ENCODE measurements at regions not wholly inside any gene's neighbourhood (a gene's known extent, or its start where the extent isn't known, plus 50 kb on each side); places are given as distances from the start of the nearest gene placed in this dataset.

DNA sequence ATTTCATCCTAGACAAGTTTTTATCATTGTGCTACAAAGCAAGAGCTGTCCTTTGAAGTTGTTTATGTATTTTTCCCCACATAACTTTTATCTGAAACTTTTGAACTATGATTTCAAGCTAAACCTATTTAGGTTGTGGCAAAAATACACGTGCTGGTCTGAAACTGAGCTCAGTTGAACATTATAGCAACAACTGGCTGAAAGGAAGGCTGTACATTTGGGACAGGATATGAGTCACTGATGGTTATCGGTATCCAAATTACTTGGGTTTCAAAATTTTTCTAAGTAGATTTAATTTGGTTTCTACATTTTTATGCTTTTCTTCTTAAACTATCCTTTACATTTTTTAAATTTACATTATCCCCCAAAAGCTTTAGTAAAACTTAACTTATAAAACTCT lies 627.3 kb upstream of the NUDT12 start:
- DNase-seq = no peak

- no peak for DNase-seq
Observed at GRCh38 chr5:104189031-104189430, 626.4 kb upstream of the NUDT12 start.

DNA sequence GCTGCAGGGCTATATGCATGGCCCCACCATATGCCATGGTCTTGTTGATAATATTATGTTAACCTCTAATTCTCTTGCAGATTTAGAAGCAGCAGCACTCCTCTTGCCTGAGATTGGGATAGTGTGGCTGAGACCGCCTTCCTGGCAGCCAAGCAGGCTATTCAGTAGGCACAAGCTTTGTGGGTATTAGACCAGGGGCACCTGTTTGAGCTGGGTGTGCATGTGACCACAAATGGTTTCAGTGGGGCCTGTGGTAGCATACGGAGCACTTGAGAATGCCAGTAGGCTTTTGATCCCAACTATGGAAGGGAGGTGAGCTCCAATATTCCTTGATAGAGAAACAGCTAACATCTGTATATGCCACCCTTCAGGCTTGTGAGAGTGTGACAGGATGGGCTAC lies 625.1 kb upstream of the NUDT12 start:
- DNase-seq = no peak

GRCh38 chr5:104186510-104186909 lies 623.9 kb upstream of the NUDT12 start:
- DNase-seq = peak; percentile 31

GRCh38 chr5:104186100-104186499 lies 623.5 kb upstream of the NUDT12 start:
- DNase-seq = peak; percentile 45

GRCh38 chr5:104184264-104184663 lies 621.7 kb upstream of the NUDT12 start:
- DNase-seq = no peak

DNA sequence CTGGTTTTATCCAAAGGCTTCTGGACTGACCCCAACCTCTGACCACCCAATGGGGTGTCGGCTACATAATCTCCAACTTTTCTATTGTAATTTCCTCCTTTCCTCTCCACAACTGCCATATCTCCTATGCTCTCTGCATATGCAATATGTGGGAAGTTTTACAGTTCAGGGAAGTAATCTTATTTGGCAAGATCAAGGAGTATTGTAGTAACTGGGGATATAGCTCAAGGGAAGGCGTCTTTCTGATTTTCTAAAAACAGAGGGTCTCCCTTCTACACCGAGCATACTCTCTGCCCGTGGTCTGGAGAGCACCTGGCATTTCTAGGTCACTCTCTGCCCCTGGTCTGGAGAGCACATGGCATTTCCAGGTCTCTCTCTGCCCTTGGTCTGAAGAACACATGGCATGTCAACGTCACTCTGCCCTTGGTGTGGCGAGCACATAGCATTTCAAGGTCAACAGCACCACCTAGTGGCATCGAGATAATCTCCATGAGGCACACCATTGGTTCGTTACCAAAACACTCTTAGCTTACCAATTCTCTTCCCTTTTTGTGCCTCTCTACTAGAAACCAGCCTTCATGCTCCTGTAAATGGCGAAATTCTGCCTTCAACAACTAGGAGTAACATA lies 616.4 kb upstream of the NUDT12 start:
- peak; percentile 62 for DNase-seq

DNA sequence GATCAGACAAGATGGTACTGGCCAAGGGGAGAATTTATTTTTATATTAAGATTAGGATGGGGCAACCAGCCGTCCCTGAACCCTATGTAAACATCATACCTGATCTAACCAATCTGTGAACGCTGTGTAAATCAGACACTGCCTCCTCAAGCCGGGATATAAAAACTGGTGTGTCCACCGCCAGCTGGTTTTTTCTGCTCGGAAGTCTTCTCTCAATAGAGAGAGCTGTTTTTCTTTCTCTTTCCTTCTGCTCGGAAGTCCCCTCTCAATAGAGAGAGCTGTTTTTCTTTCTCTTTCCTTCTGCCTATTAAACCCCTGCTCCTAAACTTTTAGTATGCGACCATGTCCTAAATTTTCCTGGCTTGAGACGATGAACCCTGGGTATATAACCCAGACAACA lies 615.5 kb upstream of the NUDT12 start:
- no peak for DNase-seq

GRCh38 chr5:104177651-104178050 lies 615.1 kb upstream of the NUDT12 start:
- no peak for DNase-seq

- DNase-seq = no peak
Observed at GRCh38 chr5:104172976-104173375, 610.4 kb upstream of the NUDT12 start.

DNA sequence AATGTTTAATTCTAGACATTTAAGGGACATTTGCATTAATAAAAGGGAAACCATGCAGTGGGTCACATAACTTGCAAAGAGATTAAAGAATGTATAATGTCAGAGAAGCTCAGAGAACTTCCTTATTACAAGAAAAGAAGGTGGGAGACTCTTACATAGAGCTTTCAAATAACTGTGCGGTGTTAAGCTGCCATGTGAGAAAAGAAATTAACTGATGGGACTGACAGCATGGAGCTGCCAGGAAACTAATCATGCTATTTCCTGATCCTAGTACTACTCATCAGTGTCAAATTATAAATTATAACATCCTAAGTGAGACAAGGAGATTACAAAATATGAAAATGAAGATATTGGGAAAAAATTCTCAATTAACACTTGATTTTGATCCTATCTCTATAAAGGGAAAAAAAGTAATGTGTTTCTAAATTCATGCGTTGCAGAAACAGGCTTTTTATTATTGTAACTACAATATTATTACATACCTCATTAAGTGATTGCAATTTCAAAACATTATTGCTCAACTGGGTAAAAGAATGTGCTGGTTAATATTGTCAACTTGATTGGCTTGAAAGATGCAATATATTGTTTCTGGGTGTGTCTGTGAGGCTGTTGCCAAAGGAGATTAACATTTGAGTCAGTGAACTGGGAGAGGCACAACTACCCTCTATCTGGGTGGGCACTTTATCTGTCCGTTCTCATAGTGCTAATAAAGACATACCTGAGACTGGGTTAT lies 609.5 kb upstream of the NUDT12 start:
- DNase-seq = no peak

GRCh38 chr5:104170926-104171325 lies 608.3 kb upstream of the NUDT12 start:
- DNase-seq = no peak

DNA sequence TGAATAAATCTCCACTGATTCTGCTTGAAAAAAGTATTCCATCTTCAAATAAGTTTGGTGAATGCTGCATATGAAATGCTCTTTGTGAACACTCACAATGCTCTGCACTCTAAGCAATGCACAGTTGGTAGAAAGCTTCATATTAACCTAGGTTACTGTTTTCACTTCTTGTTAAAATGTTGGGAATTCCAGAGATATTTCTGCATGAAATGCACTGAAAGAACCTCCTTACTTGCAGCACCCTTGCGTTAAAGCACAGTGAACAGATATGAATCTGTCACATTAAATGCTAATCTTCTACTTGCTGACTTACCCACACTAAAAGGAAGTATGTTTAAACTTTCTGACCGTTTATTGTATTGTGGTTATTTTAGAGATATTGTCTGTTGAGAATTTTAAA lies 584.1 kb upstream of the NUDT12 start:
- DNase-seq = no peak

DNA sequence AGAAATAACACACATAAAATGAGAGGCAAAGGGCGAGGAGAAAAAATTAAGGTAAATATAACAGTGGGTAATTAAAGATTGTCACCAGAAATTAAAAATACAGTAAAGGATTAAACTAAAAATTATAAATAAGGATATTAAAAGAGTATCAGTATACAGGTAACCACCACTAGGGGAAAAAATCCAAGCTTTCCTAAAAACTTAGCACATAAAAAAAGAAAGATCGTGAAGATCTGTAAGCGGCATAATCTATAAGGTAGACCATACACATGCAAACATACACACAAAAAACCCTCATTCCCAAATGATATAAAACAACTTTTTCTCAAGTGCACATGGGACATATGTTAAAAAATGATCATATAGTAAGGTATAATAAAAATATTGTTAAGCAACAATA lies 577.3 kb upstream of the NUDT12 start:
- DNase-seq = no peak

DNA sequence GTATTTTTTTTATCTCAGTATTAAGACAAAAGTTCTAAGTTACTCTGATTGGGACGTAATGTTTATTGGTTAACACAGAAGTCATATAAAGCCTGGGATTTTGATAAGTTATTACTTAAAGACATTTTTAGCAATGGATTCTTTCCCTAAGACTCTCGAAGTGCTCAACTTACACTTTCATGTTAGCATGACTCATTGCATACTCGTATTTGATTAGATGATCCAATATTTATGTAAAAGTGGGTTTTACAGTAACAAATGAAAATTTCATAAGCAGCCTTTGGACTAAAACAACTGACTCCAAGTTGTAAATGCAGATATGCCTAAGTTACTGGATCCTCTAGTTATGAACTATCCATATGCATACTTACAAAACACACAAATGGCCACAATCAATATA lies 567.7 kb upstream of the NUDT12 start:
- no peak for DNase-seq

GRCh38 chr5:104128348-104128747 lies 565.8 kb upstream of the NUDT12 start:
- no peak for DNase-seq

- no peak for DNase-seq
Observed at GRCh38 chr5:104126980-104127379, 564.4 kb upstream of the NUDT12 start.

DNA sequence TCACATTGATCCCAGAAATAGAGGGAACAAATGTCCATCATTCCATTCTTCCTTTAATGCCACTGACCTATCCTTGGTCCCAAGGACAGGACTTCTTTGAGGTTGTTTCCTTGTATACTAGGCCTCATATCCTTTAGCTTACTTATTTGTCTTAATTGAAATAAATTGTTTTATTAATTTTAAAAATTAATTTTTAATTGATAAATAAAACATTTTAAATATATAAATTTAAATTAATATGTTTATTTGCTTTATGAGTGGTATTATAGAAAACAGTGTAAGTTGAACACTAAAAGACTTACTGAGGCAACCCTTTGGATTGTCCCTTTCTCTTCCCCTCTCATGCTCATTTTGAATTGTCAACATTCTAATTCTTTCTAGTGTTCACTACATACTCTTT lies 556.9 kb upstream of the NUDT12 start:
- DNase-seq = no peak

- DNase-seq = no peak
Observed at GRCh38 chr5:104111632-104112031, 549.0 kb upstream of the NUDT12 start.

DNA sequence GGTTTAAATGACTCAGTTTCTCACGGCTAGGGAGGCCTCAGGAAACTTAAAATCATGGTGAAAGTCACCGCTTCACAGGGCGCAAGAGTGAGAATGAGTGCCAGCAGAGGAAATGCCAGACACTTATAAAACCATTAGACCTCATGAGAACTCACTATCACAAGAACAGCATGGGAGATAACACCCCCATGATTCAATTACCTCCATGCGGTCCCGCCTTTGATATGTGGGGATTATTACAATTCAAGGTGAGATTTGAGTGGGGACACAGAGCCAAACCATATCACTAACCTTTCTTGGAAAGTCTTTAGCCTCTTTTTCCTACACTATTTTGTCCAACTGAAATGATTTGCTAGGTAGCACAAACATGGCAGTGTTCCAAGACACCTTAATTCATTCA lies 533.9 kb upstream of the NUDT12 start:
- no peak for DNase-seq

DNA sequence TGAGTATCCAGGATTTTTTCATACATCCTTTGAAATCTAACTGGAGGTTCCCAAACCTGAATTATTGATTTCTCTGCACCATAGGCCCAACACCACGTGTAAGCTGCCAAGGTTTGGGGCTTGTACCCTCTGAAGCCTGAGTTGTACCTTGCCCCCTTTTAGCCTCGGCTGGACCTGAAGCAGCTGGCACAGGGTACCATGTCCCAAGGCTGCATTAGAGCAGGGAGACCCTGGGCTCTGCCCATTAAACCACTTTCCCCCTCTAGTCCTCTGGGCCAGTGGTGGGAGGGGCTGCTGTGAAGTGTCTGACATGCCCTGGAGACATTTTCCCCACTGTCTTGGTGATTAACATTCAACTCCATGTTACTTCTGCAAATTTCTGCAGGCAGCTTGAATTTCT lies 532.9 kb upstream of the NUDT12 start:
- no peak for DNase-seq

DNA sequence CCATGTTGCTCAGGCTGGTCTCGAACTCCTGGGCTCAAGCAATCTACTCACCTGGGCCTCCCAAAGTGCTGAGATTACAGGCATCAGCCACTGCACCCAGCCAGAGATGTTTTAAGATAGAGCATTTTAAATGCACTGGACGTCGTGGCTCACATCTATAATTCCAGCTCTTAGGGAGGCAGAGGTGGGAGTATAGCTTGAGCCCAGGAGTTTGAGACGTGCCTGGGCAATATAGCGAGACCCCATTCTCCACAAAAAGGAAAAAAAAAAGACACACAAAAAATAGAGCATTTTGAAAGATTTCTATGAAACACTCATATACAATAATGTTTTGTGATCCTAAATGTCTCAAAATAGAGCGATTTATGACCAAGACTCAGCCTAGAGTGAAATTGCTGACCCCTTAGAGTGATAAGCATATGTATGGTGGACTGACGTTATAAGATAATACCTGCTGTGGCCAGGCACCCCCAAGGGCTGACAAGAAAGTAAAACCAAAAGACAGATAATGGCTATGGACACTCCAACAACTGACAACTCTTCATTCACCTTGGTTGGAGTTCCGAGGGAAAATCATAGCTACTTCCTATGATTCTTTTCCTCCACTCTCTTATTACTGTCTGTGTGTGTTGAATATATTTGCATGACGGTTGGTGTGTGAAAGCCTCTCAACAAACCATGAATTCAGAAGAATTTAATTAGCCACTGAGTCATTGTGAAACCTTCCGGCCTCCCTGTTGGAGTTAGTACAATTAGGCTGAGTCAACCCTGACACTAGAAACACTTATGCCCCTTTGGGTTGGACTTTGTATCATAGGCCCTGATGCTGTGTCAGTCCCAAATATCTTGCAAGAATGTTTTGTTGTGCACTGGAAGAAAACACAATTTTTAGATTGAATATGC lies 526.5 kb upstream of the NUDT12 start:
- DNase-seq = no peak

DNA sequence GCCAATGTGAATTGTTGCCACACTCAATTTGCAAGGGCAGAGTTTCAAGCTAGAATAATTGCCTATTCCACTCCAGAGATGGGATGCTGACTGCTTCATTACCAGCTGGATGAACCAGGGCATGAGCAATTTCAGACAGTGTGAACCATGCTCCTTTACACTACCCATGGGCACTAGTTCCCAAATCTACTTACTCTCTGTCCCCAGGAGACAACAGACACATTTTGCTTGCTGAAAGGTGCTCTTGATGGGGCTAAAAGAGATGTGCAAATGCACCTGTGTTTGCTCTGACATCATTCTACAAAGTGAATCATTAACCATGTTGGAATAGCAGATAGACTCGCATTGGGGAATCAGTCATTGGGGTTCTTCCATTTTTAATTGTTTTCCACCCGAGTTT lies 522.3 kb upstream of the NUDT12 start:
- no peak for DNase-seq

DNA sequence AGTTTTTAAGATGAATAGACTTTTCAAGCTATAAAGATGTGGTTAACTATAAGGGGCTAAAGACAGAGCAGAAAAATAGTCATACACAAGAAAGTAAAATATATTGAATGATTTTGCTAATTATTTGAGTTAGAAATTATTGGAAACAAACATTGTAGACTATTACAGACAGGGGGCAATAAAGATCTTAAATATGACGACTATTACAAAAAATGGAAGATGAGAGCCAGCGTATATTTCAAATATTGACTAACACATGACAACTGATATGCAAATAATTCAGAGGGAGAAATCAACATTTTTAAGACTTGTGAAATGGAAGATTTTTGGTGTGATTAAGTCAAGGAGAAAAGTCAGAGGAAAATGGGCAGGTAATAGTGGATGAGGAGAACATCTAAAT lies 520.2 kb upstream of the NUDT12 start:
- no peak for DNase-seq

Measured in islet precursor cell (in vitro differentiated cells).